Endothelial cell of umbilical vein (primary cell): ENCODE measurements at regions not wholly inside any gene's neighbourhood (a gene's known extent, or its start where the extent isn't known, plus 50 kb on each side); places are given as distances from the start of the nearest gene placed in this dataset.
A peak's percentile ranks its signal among the peaks of the same experiment; 100 is the strongest.

Experiments used
- BruUV-seq: library from RNA; stranded (reverse); fragments of 400-500 nt; replicated peaks from 2 replicates; lab custom pipeline; 2021; lab: Mats Ljungman, UMichigan
- CTCF ChIA-PET: fragments of 300-600, 350-600 bp; sonication (Branson Sonifier 250); formaldehyde crosslinking; loops from one replicate; lab custom pipeline; 2021; ENCODE audit warnings: antibody characterized with exemption, inconsistent platforms; lab: Charles Lee
- POLR2A ChIA-PET: fragments of 300-600, 350-600 bp; sonication (Branson Sonifier 250); formaldehyde crosslinking; loops from one replicate; lab custom pipeline; 2021; ENCODE audit warnings: antibody characterized with exemption, inconsistent platforms; lab: Charles Lee
- DNase-seq: peaks from one replicate; pipeline ENCODE4 v3.0.0-alpha.2; 2011; ENCODE audit warnings: low read depth, low spot score
- FAIRE-seq: peaks from 2 replicates; lab custom pipeline; 2011; peaks lifted over from hg19 to GRCh38; lab: Jason Lieb, UNC
- H2AFZ ChIP-seq: 2 replicates; pipeline ENCODE4 v1.6.0; 2012; ENCODE audit warnings: low read depth, low read length, control low read depth, inconsistent platforms
- H3K27ac ChIP-seq: 2 replicates; pipeline ENCODE4 v1.5.1; 2011; ENCODE audit warnings: low read depth, mild to moderate bottlenecking, control low read depth, low read length, moderate library complexity; ENCODE audit not compliant: insufficient read depth
- H3K27me3 ChIP-seq, 2 experiments: 2 replicates each; pipeline versions ENCODE4 v1.6.0 to v1.6.1; 2011; ENCODE audit warnings: low read length in 2 of 2, mixed read lengths in 1 of 2; ENCODE audit not compliant: control insufficient read depth in 2 of 2, insufficient read depth in 2 of 2
- H3K36me3 ChIP-seq, 2 experiments: 2 replicates in 1 of 2; 3 replicates in 1 of 2; pipeline ENCODE4 v1.5.1; 2011; ENCODE audit warnings: low read length in 2 of 2, mild to moderate bottlenecking in 1 of 2, moderate library complexity in 1 of 2; ENCODE audit not compliant: control insufficient read depth in 2 of 2, insufficient read depth in 2 of 2; ENCODE audit errors: extremely low read depth in 1 of 2
- H3K4me1 ChIP-seq: 3 replicates; pipeline ENCODE4 v1.5.1; 2011; ENCODE audit warnings: mild to moderate bottlenecking, low read length; ENCODE audit not compliant: control insufficient read depth, insufficient read depth; ENCODE audit errors: extremely low read depth
- H3K4me2 ChIP-seq: 2 replicates; pipeline ENCODE4 v1.6.1; 2011; ENCODE audit warnings: low read length, control low read depth, mixed read lengths; ENCODE audit not compliant: insufficient read depth
- H3K4me3 ChIP-seq, 3 experiments: fragments of 200-600 bp in 1 of 3; sonication (generic), shearing (Covaris generic) in 1 of 3; replicated peaks in 1 of 3; 2 replicates each; pipeline ENCODE4 v1.5.1; 2011 to 2016; ENCODE audit warnings: control low read depth in 3 of 3, low read length in 3 of 3, mild to moderate bottlenecking in 2 of 3, inconsistent platforms in 1 of 3, low read depth in 1 of 3, moderate library complexity in 1 of 3; ENCODE audit not compliant: insufficient read depth in 1 of 3
- H3K79me2 ChIP-seq: 2 replicates; pipeline ENCODE4 v1.6.0; 2012; ENCODE audit warnings: low read length, inconsistent platforms; ENCODE audit not compliant: control insufficient read depth, insufficient read depth
- H3K9ac ChIP-seq: replicated peaks from 2 replicates; pipeline ENCODE3; 2011; ENCODE audit warnings: low read length, control low read depth; ENCODE audit not compliant: insufficient read depth; ENCODE audit errors: extremely low read depth
- H3K9me1 ChIP-seq: replicated peaks from 3 replicates; pipeline ENCODE4 v1.6.0; 2011; ENCODE audit warnings: mild to moderate bottlenecking, low read length; ENCODE audit not compliant: control insufficient read depth, insufficient read depth; ENCODE audit errors: extremely low read depth
- H3K9me3 ChIP-seq: replicated peaks from 2 replicates; pipeline ENCODE4 v1.5.1; 2012; ENCODE audit warnings: low read length, inconsistent platforms; ENCODE audit not compliant: control insufficient read depth, insufficient read depth
- H4K20me1 ChIP-seq: replicated peaks from 2 replicates; pipeline ENCODE3; 2011; ENCODE audit warnings: mild to moderate bottlenecking, low read length; ENCODE audit not compliant: control insufficient read depth, insufficient read depth; ENCODE audit errors: extremely low read depth
- CTCF ChIP-seq, 2 donors: IDR thresholded peaks; 1 replicate in 1 of 2; 2 replicates in 1 of 2; pipeline ENCODE4 v1.5.1; 2011; ENCODE audit warnings: low read length in 2 of 2, mild to moderate bottlenecking in 2 of 2, moderate library complexity in 2 of 2, control low read depth in 1 of 2, inconsistent platforms in 1 of 2, low read depth in 1 of 2; ENCODE audit not compliant: insufficient read depth in 1 of 2; ENCODE audit errors: extremely low read depth in 1 of 2
- EZH2 ChIP-seq: IDR thresholded peaks from 2 replicates; pipeline ENCODE4 v1.6.1; 2012; ENCODE audit warnings: borderline replicate concordance, low read depth, mild to moderate bottlenecking, moderate library complexity, low read length, inconsistent platforms; ENCODE audit not compliant: severe bottlenecking
- FOS ChIP-seq: IDR thresholded peaks from 2 replicates; pipeline ENCODE4 v1.6.1; 2011; ENCODE audit warnings: mild to moderate bottlenecking, low read length, moderate library complexity, borderline replicate concordance; ENCODE audit not compliant: insufficient read depth
- GATA2 ChIP-seq: IDR thresholded peaks from 2 replicates; pipeline ENCODE4 v1.7.0; 2011; ENCODE audit warnings: low read depth, mild to moderate bottlenecking, moderate library complexity, mixed read lengths, low read length; ENCODE audit not compliant: insufficient read length, insufficient read depth
- MAX ChIP-seq: IDR thresholded peaks from 2 replicates; pipeline ENCODE4 v1.6.1; 2011; ENCODE audit not compliant: insufficient read depth, insufficient read length
- MYC ChIP-seq: IDR thresholded peaks from one replicate; pipeline ENCODE4 v1.6.1; 2011; ENCODE audit warnings: mild to moderate bottlenecking, low read depth, low read length
- POLR2A ChIP-seq: IDR thresholded peaks from 2 replicates; pipeline ENCODE4 v1.6.1; 2012; ENCODE audit warnings: low read depth, mild to moderate bottlenecking, control low read depth, low read length
- POLR2AphosphoS5 ChIP-seq: IDR thresholded peaks from 2 replicates; pipeline ENCODE4 v1.6.1; 2012; ENCODE audit warnings: low read depth, mild to moderate bottlenecking, control low read depth, low read length, moderate library complexity; ENCODE audit not compliant: insufficient read depth
- dilution Hi-C: fragments of 300-500 bp; cut with MboI; formaldehyde crosslinking; loops from one replicate; pipeline ENCODE4 v1.15.0; 2019; ENCODE audit warnings: low sequenced_read_pairs; ENCODE audit not compliant: extremely low pct_ligation_motif_present
- intact Hi-C: fragments of 100-400 bp; cut with micrococcal nuclease; formaldehyde crosslinking; loops from one replicate; pipeline ENCODE4 v1.10.0; 2022

- no peak overlapping the region for H2AFZ ChIP-seq
- H3K79me2 ChIP-seq, result no peaks in the 10 kb centered on the region
- BruUV-seq, result no TSS peak
- FAIRE-seq (no peak), DNase-seq (no peak)
- POLR2A ChIA-PET, result no interaction called here
- no peaks in the 10 kb centered on the region for H3K36me3 ChIP-seq
- H3K9ac ChIP-seq, result no peak overlapping the region
- no peaks in the 10 kb centered on the region for H3K9me3 ChIP-seq
- H3K4me1 ChIP-seq, result no peaks in the 10 kb centered on the region
- dilution Hi-C loops (no loop called here), intact Hi-C loops (no loop called here)
- TF ChIP-seq EZH2 (peak; percentile 46), POLR2AphosphoS5 (no peak), POLR2A (no peak)
- H4K20me1 ChIP-seq, result no peaks in the 10 kb centered on the region
- no peaks in the 10 kb centered on the region for H3K9me1 ChIP-seq
- CTCF ChIA-PET, result interaction anchor here (1.4 kb wide), 1 partner anchor 19 kb away, joined by 4 read pairs; no protein-coding TSS in a partner anchor
- H3K27ac ChIP-seq, result no peak overlapping the region
- no peak overlapping the region for H3K4me2 ChIP-seq
- H3K27me3 ChIP-seq, result peaks cover 36 to 66% of the 10 kb centered on the region in 2 experiments
- no peak overlapping the region for H3K4me3 ChIP-seq
Observed at GRCh38 chrX:120000490-120001246, 57.1 kb upstream of the NKAP start.

- intact Hi-C loops (no loop called here), dilution Hi-C loops (no loop called here)
- Histone ChIP-seq H3K27ac (no peak overlapping the region), H4K20me1 (no peaks in the 10 kb centered on the region), H3K36me3 (no peaks in the 10 kb centered on the region), H2AFZ (no peak overlapping the region), H3K9ac (no peak overlapping the region), H3K4me1 (no peaks in the 10 kb centered on the region), H3K9me3 (no peaks in the 10 kb centered on the region), H3K4me2 (no peak overlapping the region), H3K79me2 (no peaks in the 10 kb centered on the region), H3K9me1 (no peaks in the 10 kb centered on the region), H3K27me3 (peaks cover 36 to 77% of the 10 kb centered on the region in 2 experiments), H3K4me3 (no peak overlapping the region)
- FAIRE-seq (no peak), DNase-seq (no peak)
- ChIA-PET CTCF (no interaction called here), POLR2A (no interaction called here)
- no TSS peak for BruUV-seq
- TF ChIP-seq GATA2, result no peak
- peak; percentile 57 for TF ChIP-seq EZH2
- TF ChIP-seq MAX, result no peak
- no peak for TF ChIP-seq MYC
- no peak for TF ChIP-seq FOS
- TF ChIP-seq POLR2A, result no peak
- no peak for TF ChIP-seq CTCF (IDR thresholded peaks at IDR 0.05; ENCODE audit: extremely low read depth in 1 of 2, insufficient read depth in 1 of 2, low read depth in 1 of 2, low read length in 2 of 2)
Observed at GRCh38 chrX:119999087-119999634, 55.6 kb upstream of the NKAP start.
